ENCODE measurements at regions not wholly inside any gene's neighbourhood (a gene's known extent, or its start where the extent isn't known, plus 50 kb on each side); places are given as distances from the start of the nearest gene placed in this dataset.

DNA sequence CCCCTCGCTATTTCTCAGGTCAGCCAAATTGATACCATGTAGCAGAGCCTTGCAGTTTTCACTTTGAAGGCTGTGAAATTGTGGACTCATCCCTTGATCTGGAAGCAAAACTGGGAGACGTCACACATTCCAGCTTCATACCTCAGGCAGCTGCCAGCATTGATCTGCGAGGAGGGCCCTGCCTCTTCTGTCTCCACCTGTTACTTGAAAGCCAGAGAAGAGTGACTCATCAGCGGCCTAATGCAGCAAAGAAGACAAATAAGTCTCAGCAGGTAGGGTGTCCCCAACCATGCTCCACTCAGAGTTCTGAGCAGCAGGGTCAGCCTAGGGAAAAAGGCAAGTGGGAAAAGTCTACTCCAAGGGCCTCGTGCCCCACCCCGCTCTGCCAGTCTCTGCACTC, 69.4 kb upstream of the BMP2 start (continued):
- TF ChIP-seq JUN (CRISPR knock-in tag; IDR thresholded peaks at IDR 0.05) (peak; percentile 67), ZNF773 (CRISPR knock-in tag; IDR thresholded peaks at IDR 0.05; ENCODE audit: borderline replicate concordance) (no peak), ZNF20 (CRISPR knock-in tag; IDR thresholded peaks at IDR 0.05) (no peak), TCF7 (IDR thresholded peaks at IDR 0.05; ENCODE audit: low read depth) (peak; percentile 61; the same call in 1 of the 2 replicates), SKI (IDR thresholded peaks at IDR 0.05; ENCODE audit: partially characterized antibody) (no peak), NFE2L2 (IDR thresholded peaks at IDR 0.05; ENCODE audit: low read length) (peak; percentile 27; the same call in 1 of the 2 replicates), U2AF2 (IDR thresholded peaks at IDR 0.05; ENCODE audit: low read depth, low read length) (no peak), ZNF570 (CRISPR knock-in tag; IDR thresholded peaks at IDR 0.05; ENCODE audit: borderline replicate concordance) (no peak), CREM (IDR thresholded peaks at IDR 0.05) (no peak), CREM (CRISPR knock-in tag; IDR thresholded peaks at IDR 0.05) (no peak), CBX5 (CRISPR knock-in tag; IDR thresholded peaks at IDR 0.05; ENCODE audit: borderline replicate concordance) (peak; percentile 31; the same call in 1 of the 2 replicates), ZFP41 (CRISPR knock-in tag; IDR thresholded peaks at IDR 0.05; ENCODE audit: borderline replicate concordance) (no peak), FOSL1 (CRISPR knock-in tag; IDR thresholded peaks at IDR 0.05; ENCODE audit: borderline replicate concordance) (peak; percentile 74), HHEX (CRISPR knock-in tag; IDR thresholded peaks at IDR 0.05) (no peak), JDP2 (CRISPR knock-in tag; IDR thresholded peaks at IDR 0.05; ENCODE audit: borderline replicate concordance) (no peak), FOXP1 (IDR thresholded peaks at IDR 0.05) (no peak), FOXP1 (CRISPR knock-in tag; IDR thresholded peaks at IDR 0.05) (0 out of 2 replicates have a peak, but pooled peaks have one; percentile 12), TFAP4 (IDR thresholded peaks at IDR 0.05; ENCODE audit: borderline replicate concordance, low read depth) (peak; percentile 57; the same call in 1 of the 2 replicates), FOSL2 (CRISPR knock-in tag; IDR thresholded peaks at IDR 0.05) (peak; percentile 94), SNRNP70 (IDR thresholded peaks at IDR 0.05; ENCODE audit: low read depth, low read length) (no peak), CREB1 (IDR thresholded peaks at IDR 0.05) (peak; percentile 69), CREB1 (CRISPR knock-in tag; IDR thresholded peaks at IDR 0.05) (peak; percentile 77), ZBTB21 (CRISPR knock-in tag; IDR thresholded peaks at IDR 0.05) (peak; percentile 40), SALL1 (CRISPR knock-in tag; IDR thresholded peaks at IDR 0.05) (peak; percentile 40), ZBTB7B (CRISPR knock-in tag; IDR thresholded peaks at IDR 0.05) (no peak), PAX8 (CRISPR knock-in tag; IDR thresholded peaks at IDR 0.05; ENCODE audit: borderline replicate concordance) (no peak), BCL6 (CRISPR knock-in tag; IDR thresholded peaks at IDR 0.05) (peak; percentile 56; the same call in 1 of the 2 replicates), ZNF12 (CRISPR knock-in tag; IDR thresholded peaks at IDR 0.05) (0 out of 2 replicates have a peak, but pooled peaks have one; percentile 9)
- TF ChIP-seq, protein P1, sequence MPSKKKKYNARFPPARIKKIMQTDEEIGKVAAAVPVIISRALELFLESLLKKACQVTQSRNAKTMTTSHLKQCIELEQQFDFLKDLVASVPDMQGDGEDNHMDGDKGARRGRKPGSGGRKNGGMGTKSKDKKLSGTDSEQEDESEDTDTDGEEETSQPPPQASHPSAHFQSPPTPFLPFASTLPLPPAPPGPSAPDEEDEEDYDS (CRISPR knock-in tag; IDR thresholded peaks at IDR 0.05), result no peak
- TF ChIP-seq, protein P2, sequence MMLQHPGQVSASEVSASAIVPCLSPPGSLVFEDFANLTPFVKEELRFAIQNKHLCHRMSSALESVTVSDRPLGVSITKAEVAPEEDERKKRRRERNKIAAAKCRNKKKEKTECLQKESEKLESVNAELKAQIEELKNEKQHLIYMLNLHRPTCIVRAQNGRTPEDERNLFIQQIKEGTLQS (CRISPR knock-in tag; IDR thresholded peaks at IDR 0.05), result peak; percentile 81
- TF ChIP-seq, protein P3, sequence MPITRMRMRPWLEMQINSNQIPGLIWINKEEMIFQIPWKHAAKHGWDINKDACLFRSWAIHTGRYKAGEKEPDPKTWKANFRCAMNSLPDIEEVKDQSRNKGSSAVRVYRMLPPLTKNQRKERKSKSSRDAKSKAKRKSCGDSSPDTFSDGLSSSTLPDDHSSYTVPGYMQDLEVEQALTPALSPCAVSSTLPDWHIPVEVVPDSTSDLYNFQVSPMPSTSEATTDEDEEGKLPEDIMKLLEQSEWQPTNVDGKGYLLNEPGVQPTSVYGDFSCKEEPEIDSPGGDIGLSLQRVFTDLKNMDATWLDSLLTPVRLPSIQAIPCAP (CRISPR knock-in tag; IDR thresholded peaks at IDR 0.05; ENCODE audit: low read depth), result no peak
